ENCODE measurements at regions not wholly inside any gene's neighbourhood (a gene's known extent, or its start where the extent isn't known, plus 50 kb on each side); places are given as distances from the start of the nearest gene placed in this dataset.

DNA sequence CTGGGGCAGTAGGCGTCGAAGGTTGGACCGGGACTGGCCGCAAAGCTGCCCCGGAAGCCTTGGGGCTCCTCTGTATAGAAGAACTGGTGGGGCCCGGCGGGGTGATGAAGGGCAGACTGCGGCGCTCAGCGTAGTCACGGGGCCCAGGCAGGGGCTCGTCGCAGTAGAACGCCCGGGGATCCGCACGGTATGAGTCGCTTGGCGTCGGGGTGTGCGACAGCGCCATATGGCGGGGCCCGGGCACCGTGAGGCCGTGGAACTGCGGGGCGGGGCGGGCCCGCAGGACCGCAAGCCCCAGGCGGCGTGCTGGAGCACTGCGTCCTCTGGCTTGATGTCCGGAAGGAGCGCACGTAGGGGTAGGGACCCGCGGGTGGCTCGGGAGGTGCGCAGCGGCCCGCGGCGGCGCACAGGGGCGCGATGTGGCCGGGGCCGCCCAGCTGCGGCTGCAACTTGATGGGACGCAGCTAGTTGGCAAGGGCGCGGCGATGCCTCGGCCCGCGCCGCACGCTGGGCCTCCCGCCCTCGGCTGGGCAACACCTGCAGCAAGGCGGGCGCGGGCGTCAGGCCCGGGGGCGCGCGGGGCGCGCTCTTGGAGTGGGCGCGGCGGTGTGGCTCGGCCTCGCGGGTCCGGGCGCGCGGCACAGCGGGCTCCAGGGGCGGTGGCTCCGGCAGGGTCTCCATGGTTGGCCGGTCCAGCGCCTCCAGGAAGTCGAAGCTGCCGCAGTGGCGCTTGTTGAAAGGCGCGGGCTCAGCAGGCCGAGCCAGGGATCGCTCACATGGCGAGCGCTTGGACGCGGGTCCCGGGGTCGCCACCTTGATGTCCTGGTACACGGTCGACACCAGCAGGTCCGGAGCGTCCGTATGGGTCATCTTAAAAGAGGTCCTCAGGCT lies 251.4 kb downstream of the ANKRD30B start:
- TF ChIP-seq, protein P1, sequence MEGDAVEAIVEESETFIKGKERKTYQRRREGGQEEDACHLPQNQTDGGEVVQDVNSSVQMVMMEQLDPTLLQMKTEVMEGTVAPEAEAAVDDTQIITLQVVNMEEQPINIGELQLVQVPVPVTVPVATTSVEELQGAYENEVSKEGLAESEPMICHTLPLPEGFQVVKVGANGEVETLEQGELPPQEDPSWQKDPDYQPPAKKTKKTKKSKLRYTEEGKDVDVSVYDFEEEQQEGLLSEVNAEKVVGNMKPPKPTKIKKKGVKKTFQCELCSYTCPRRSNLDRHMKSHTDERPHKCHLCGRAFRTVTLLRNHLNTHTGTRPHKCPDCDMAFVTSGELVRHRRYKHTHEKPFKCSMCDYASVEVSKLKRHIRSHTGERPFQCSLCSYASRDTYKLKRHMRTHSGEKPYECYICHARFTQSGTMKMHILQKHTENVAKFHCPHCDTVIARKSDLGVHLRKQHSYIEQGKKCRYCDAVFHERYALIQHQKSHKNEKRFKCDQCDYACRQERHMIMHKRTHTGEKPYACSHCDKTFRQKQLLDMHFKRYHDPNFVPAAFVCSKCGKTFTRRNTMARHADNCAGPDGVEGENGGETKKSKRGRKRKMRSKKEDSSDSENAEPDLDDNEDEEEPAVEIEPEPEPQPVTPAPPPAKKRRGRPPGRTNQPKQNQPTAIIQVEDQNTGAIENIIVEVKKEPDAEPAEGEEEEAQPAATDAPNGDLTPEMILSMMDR (IDR thresholded peaks at IDR 0.05; ENCODE audit: insufficient read depth, low read length), result no peak
- TF ChIP-seq GABPA (IDR thresholded peaks at IDR 0.05; ENCODE audit: low read depth) (no peak), POLR2AphosphoS5 (IDR thresholded peaks at IDR 0.05; ENCODE audit: low read depth) (no peak)
